Ovary (tissue), 7 donors: ENCODE measurements at regions not wholly inside any gene's neighbourhood (a gene's known extent, or its start where the extent isn't known, plus 50 kb on each side); places are given as distances from the start of the nearest gene placed in this dataset.

ENCODE experiments used
- DNase-seq, 5 donors: peaks; one replicate each; pipeline ENCODE4 v3.0.0-alpha.2; 2019 to 2020
- H3K27ac ChIP-seq, 2 donors: fragments of 200-600 bp; one replicate each; pipeline versions ENCODE4 v1.5.1 to v1.8.0; 2019 to 2022
- H3K27me3 ChIP-seq: fragments of 200-600 bp; one replicate; pipeline ENCODE4 v1.8.0; 2022
- H3K36me3 ChIP-seq: fragments of 200-600 bp; sonication (generic); one replicate; pipeline ENCODE4 v1.5.1; 2019
- H3K4me1 ChIP-seq: one replicate; pipeline ENCODE4 v1.8.1; 2013; ENCODE audit warnings: mild to moderate bottlenecking, moderate library complexity; ENCODE audit not compliant: insufficient read depth
- H3K4me3 ChIP-seq: fragments of 200-600 bp; sonication (generic); one replicate; pipeline ENCODE4 v1.5.1; 2017
- H3K9me3 ChIP-seq, 2 donors: fragments of 200-600 bp in 1 of 2; sonication (generic) in 1 of 2; one replicate each; pipeline versions ENCODE4 v1.5.1 to v1.8.1; 2013 to 2019; ENCODE audit warnings: mild to moderate bottlenecking in 1 of 2, moderate library complexity in 1 of 2
- EP300 ChIP-seq: sonication (generic); formaldehyde crosslinking; IDR thresholded peaks from one replicate; pipeline ENCODE4 v1.6.1; 2017; ENCODE audit warnings: antibody characterized with exemption
- POLR2A ChIP-seq: fragments of 450-650 bp; IDR thresholded peaks from one replicate; pipeline ENCODE4 v1.6.1; 2017; ENCODE audit warnings: antibody characterized with exemption, mild to moderate bottlenecking, moderate library complexity
- WGBS, 3 donors: extraction: QIAGEN DNeasy Blood & Tissue Kit in 1 of 3; methylation state at CpG; one replicate each; pipeline versions ENCODE4 v1.1.5 to v1.1.7; 2013 to 2017; 5-methylcytosine and 5-hydroxymethylcytosine counted together
- intact Hi-C, 4 donors: fragments of 100-400 bp; cut with DNase I; formaldehyde crosslinking; loops; one replicate each; pipeline versions ENCODE4 v1.11.0 to v1.15.1; 2022 to 2023
- TF ChIP-seq, protein P1 (sequence below), 3 donors: fragments of 450-650 bp in 2 of 3; fragments of 200-600 bp in 1 of 3; IDR thresholded peaks; one replicate each; pipeline versions ENCODE4 v1.5.1 to v1.8.0; 2016 to 2022; ENCODE audit warnings: antibody characterized with exemption in 3 of 3, mild to moderate bottlenecking in 1 of 3
- donor health status: DM: no; HTN: no; CAD: no; lungs with moderate emphysema.
- donor health status: DM: no; HTN: no; CAD: no.
- donor health status: Bipolar disorder and iron deficiency.
- donor health status: DM: no; HTN: no; CAD: no.
- donor health status: DM: yes; HTN: yes; CAD: no.

DNA sequence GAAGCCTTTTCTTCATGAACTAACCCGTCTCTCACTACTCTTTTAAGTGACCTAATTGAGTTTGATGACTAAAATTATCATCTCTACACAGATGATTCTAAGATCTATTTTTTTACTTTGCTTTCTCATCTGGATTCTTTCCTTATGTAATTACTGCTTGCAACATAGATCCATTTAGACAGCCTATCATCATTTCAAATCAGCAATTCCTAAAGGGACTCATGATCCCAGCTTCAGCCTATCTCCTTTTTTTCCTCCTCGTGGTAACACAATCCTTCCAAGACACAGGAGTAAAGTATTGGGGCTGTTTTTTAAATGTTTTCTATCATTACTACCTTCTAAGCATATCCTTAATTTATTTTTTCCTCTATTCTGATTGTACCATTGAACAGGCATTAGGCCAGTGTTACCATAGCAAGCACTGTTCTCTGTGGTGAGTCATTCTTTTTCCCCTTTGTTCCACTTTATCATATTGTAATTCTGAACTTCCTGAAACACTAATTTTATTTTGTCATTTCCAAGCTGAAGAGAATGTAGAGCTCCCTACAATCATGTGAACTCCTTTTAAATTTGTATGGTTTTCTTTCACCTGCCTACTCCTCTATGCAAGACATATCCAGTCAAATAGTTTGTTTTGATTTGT, 190.4 kb upstream of the FAR2 start:
- DNase-seq, result no peak
- Histone ChIP-seq H3K36me3 (no peaks in the 10 kb centered on the region), H3K4me1 (no peaks in the 10 kb centered on the region), H3K4me3 (no peak overlapping the region), H3K9me3 (no peaks in the 10 kb centered on the region), H3K27ac (no peak overlapping the region), H3K27me3 (no peaks in the 10 kb centered on the region)
- 64 to 72% (median 71%) methylated on average over 2 of the region's 2 CpGs for WGBS, 3 donors
- TF ChIP-seq POLR2A, result no peak
- TF ChIP-seq, protein P1, sequence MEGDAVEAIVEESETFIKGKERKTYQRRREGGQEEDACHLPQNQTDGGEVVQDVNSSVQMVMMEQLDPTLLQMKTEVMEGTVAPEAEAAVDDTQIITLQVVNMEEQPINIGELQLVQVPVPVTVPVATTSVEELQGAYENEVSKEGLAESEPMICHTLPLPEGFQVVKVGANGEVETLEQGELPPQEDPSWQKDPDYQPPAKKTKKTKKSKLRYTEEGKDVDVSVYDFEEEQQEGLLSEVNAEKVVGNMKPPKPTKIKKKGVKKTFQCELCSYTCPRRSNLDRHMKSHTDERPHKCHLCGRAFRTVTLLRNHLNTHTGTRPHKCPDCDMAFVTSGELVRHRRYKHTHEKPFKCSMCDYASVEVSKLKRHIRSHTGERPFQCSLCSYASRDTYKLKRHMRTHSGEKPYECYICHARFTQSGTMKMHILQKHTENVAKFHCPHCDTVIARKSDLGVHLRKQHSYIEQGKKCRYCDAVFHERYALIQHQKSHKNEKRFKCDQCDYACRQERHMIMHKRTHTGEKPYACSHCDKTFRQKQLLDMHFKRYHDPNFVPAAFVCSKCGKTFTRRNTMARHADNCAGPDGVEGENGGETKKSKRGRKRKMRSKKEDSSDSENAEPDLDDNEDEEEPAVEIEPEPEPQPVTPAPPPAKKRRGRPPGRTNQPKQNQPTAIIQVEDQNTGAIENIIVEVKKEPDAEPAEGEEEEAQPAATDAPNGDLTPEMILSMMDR (IDR thresholded peaks at IDR 0.05), result no peak
- TF ChIP-seq EP300, result no peak
- intact Hi-C loops, result no loop called here

DNA sequence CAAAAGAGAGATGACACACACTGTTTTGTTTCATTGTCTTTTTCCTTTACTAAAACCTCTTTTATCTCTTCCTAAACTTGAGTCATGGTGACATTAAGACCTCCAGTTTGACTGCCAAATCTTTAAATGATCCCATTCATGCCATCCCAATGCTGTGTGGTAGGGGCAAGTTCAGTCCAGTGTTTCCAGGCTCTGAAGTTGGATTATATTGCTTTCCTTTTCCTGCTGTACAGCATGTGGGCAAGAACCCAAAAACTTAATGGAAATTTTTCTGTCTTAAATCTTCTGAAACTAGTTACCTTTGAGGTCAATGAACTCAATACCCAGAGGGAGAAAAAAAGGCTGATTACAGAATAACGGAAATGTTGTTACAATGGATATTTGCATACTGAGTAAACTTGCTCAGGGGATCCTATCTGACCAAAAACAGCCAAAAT, 187.1 kb upstream of the FAR2 start:
- Histone ChIP-seq H3K36me3 (no peaks in the 10 kb centered on the region), H3K27ac (no peak overlapping the region), H3K9me3 (no peaks in the 10 kb centered on the region), H3K27me3 (no peaks in the 10 kb centered on the region), H3K4me3 (no peak overlapping the region), H3K4me1 (peaks cover 1% of the 10 kb centered on the region)
- DNase-seq, result no peak
- no peak for TF ChIP-seq EP300
- TF ChIP-seq, protein P1 (IDR thresholded peaks at IDR 0.05), result no peak
- 41 to 51% (median 45%) methylated on average over 1 of the region's 1 CpG for WGBS, 3 donors
- intact Hi-C loops, result no loop called here

DNA sequence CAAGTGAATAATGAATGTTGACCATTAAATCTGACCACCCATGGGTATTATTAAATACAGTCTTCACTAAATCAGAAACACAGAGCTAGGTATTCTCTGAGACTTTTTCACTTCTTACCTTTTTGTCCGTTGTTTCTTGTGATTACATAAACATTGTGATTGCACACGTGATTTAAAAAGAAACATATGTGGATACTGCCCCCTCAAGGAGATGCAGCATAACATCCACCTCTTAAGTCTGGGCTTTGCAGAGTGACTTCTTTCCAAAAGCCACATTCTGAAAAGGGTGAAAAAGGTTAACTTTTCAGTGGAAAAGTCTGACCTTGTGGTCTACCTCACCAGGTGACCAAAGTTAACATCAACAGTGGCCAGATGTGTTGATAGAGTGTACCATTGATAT, 185.5 kb upstream of the FAR2 start:
- no peak overlapping the region for H3K4me3 ChIP-seq
- no peaks in the 10 kb centered on the region for H3K9me3 ChIP-seq
- H3K27me3 ChIP-seq, result no peaks in the 10 kb centered on the region
- no peaks in the 10 kb centered on the region for H3K36me3 ChIP-seq
- WGBS, 3 donors, result 11 to 19% (median 12%) methylated on average over 2 of the region's 2 CpGs
- peaks cover 1% of the 10 kb centered on the region for H3K4me1 ChIP-seq
- no peak for DNase-seq
- TF ChIP-seq POLR2A, result no peak
- TF ChIP-seq, protein P1 (IDR thresholded peaks at IDR 0.05), result no peak
- no peak for TF ChIP-seq EP300
- intact Hi-C loops, result no loop called here
- H3K27ac ChIP-seq, result no peak overlapping the region

DNA sequence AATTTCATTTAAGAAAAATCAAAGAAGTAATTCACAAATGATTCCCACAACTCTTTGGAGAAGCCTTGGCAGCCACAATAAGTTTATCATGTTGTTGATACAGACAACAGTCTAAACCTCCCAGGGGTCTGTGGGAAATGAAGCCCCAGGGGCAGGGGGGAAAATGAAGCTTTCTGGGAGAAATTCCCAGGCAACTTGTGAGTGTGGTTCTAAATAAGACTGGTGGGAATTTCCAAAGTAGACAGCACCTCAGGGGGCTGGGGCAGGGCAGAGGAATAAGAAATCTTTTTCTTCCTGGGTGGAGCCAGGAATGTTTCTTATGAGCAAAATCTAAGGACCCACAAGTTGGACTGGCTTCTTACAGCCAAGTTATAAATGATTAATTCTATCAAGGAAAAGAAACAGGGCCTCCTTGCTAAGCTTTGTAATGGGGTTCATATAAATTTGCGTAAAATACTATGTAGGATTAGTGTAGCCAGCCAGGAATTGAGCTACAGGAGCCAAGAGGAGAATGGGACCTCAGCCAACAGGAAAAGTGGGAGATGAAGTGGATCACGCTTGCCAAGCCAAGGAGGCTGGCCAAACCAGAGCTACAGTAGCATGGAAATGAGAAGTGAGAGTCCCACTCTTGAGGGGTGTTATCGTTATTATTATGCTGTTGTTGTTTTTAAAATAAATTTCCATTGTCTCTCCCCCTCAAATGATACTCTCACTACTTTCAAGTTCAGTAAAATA, 182.9 kb upstream of the FAR2 start:
- 11 to 17% (median 12%) methylated on average over 3 of the region's 3 CpGs for WGBS, 3 donors
- intact Hi-C loops, result no loop called here
- TF ChIP-seq EP300, result no peak
- TF ChIP-seq, protein P1 (IDR thresholded peaks at IDR 0.05), result no peak
- no peak for TF ChIP-seq POLR2A
- Histone ChIP-seq H3K4me1 (peaks cover 1% of the 10 kb centered on the region), H3K36me3 (no peaks in the 10 kb centered on the region), H3K9me3 (no peaks in the 10 kb centered on the region), H3K27ac (no peak overlapping the region), H3K27me3 (no peaks in the 10 kb centered on the region), H3K4me3 (no peak overlapping the region)
- DNase-seq, result peak in 3 of 5 donors; percentile 16 to 31 (median 25)
